PFSK-1 (cell line): ENCODE measurements at regions not wholly inside any gene's neighbourhood (a gene's known extent, or its start where the extent isn't known, plus 50 kb on each side); places are given as distances from the start of the nearest gene placed in this dataset.

Experiments used
- FOXP2 ChIP-seq: optimal IDR thresholded peaks from 2 replicates; pipeline ENCODE3; 2011; ENCODE audit warnings: borderline replicate concordance, control low read depth, inconsistent platforms; ENCODE audit not compliant: insufficient read depth; ENCODE audit errors: extremely low read length, extremely low read depth
- POLR2AphosphoS5 ChIP-seq: IDR thresholded peaks from 2 replicates; pipeline ENCODE4 v1.6.1; 2012; ENCODE audit warnings: low read depth, mild to moderate bottlenecking, control low read depth, low read length, moderate library complexity
- SIN3A ChIP-seq: IDR thresholded peaks from 2 replicates; pipeline ENCODE4 v1.6.1; 2012; ENCODE audit warnings: mild to moderate bottlenecking, low read length, moderate library complexity, borderline replicate concordance; ENCODE audit not compliant: insufficient read depth

DNA sequence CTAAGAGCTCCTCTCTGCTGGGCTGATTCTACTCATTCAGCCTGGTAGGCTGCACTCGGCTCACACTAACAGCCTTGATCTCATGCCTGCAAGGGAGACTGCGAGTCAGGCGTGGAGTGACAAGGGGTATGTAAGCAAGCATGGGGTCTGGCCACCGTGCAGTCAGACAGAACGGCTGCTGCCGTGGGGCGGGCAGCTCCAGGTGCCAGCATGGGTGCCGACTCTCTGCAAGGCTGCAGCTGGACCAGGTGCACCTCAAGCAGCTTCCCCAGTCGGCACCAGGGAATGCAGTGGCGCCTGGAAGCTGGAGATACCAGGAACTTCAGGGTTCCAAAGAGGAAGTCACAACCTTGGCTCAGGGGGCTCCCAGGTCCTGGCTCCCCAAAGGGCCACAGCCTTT lies 892.3 kb downstream of the OLFM4 start:
- TF ChIP-seq POLR2AphosphoS5 (no peak), SIN3A (no peak), FOXP2 (no peak)
